GM23338 (cell line): ENCODE measurements at regions not wholly inside any gene's neighbourhood (a gene's known extent, or its start where the extent isn't known, plus 50 kb on each side); places are given as distances from the start of the nearest gene placed in this dataset.

Experiments
- ATAC-seq: fragments of 200-7000 bp; cut with Tn5 transposase; 3 replicates; pipeline ENCODE4 v1.9.1; 2020
- DNase-seq: peaks from one replicate; pipeline ENCODE4 v3.0.0-alpha.2; 2015; ENCODE audit warnings: low spot score
- H2AFZ ChIP-seq: fragments of 200-600 bp; sonication (generic); 2 replicates; pipeline ENCODE4 v1.8.0; 2016; ENCODE audit warnings: antibody characterized with exemption, mild to moderate bottlenecking, moderate library complexity
- H3F3A ChIP-seq: fragments of 200-600 bp; sonication (generic); replicated peaks from 2 replicates; pipeline ENCODE4 v1.8.0; 2017; ENCODE audit warnings: antibody characterized with exemption, mixed run types, low read depth
- H3K27ac ChIP-seq: fragments of 200-600 bp; sonication (generic); 2 replicates; pipeline ENCODE4 v1.6.1; 2016; ENCODE audit warnings: low read depth
- H3K27me3 ChIP-seq: fragments of 200-600 bp; sonication (generic); 2 replicates; pipeline ENCODE4 v1.8.0; 2016; ENCODE audit warnings: mild to moderate bottlenecking, mixed run types, moderate library complexity; ENCODE audit not compliant: insufficient read depth
- H3K36me3 ChIP-seq: fragments of 200-600 bp; sonication (generic); 2 replicates; pipeline ENCODE4 v1.8.0; 2016; ENCODE audit warnings: mild to moderate bottlenecking; ENCODE audit not compliant: insufficient read depth
- H3K4me1 ChIP-seq: fragments of 200-600 bp; sonication (generic); 2 replicates; pipeline ENCODE4 v1.8.0; 2016; ENCODE audit warnings: mild to moderate bottlenecking, moderate library complexity; ENCODE audit not compliant: insufficient read depth
- H3K4me2 ChIP-seq: fragments of 200-600 bp; sonication (generic); 2 replicates; pipeline ENCODE4 v1.7.1; 2017; ENCODE audit warnings: mixed run types
- H3K4me3 ChIP-seq: fragments of 200-600 bp; sonication (generic); 2 replicates; pipeline ENCODE4 v1.6.1; 2016; ENCODE audit warnings: mixed run types
- H3K79me2 ChIP-seq: fragments of 200-600 bp; sonication (generic); replicated peaks from 2 replicates; pipeline ENCODE4 v1.8.0; 2017; ENCODE audit warnings: mild to moderate bottlenecking; ENCODE audit not compliant: insufficient read depth
- H3K9me2 ChIP-seq: fragments of 200-600 bp; sonication (generic); 2 replicates; pipeline ENCODE4 v1.8.0; 2017; ENCODE audit not compliant: insufficient read depth
- H4K20me1 ChIP-seq: fragments of 200-600 bp; sonication (generic); replicated peaks from 2 replicates; pipeline ENCODE4 v1.8.0; 2017; ENCODE audit warnings: mild to moderate bottlenecking; ENCODE audit not compliant: insufficient read depth
- H3K27ac Mint-ChIP-seq: 2 replicates; pipeline ENCODE4 v1.8.0; 2020; ENCODE audit warnings: inconsistent platforms, mild to moderate bottlenecking, moderate library complexity, mixed read lengths
- H3K27me3 Mint-ChIP-seq: 3 replicates; pipeline ENCODE4 v1.8.0; 2022; ENCODE audit warnings: low read depth, mild to moderate bottlenecking, moderate library complexity, mixed read lengths, inconsistent platforms; ENCODE audit not compliant: insufficient read depth, poor library complexity
- H3K36me3 Mint-ChIP-seq: 3 replicates; pipeline ENCODE4 v1.8.0; 2021; ENCODE audit warnings: low read depth, mild to moderate bottlenecking, inconsistent platforms, moderate library complexity, mixed read lengths
- H3K4me1 Mint-ChIP-seq: 3 replicates; pipeline ENCODE4 v1.8.0; 2020; ENCODE audit warnings: mild to moderate bottlenecking, inconsistent platforms, mixed read lengths
- H3K4me3 Mint-ChIP-seq: 3 replicates; pipeline ENCODE4 v1.8.0; 2021; ENCODE audit warnings: moderate library complexity, mild to moderate bottlenecking, inconsistent platforms, mixed read lengths
- H3K9me3 Mint-ChIP-seq: 3 replicates; pipeline ENCODE4 v1.8.0; 2020; ENCODE audit warnings: moderate library complexity, mild to moderate bottlenecking, inconsistent platforms, mixed read lengths
- CREB1 ChIP-seq: fragments of 250-450 bp; sonication (Bioruptor Pico); IDR thresholded peaks from 2 replicates; pipeline ENCODE4 v1.5.0; 2020; ENCODE audit warnings: low read depth, mild to moderate bottlenecking, moderate library complexity
- EZH2 ChIP-seq: fragments of 200-600 bp; sonication (generic); IDR thresholded peaks from one replicate; pipeline ENCODE4 v1.8.0; 2017; ENCODE audit warnings: antibody characterized with exemption, mild to moderate bottlenecking, low read depth; ENCODE audit not compliant: unreplicated experiment
- EZH2phosphoT487 ChIP-seq: fragments of 200-600 bp; sonication (generic); IDR thresholded peaks from one replicate; pipeline ENCODE4 v1.8.1; 2018; ENCODE audit warnings: antibody characterized with exemption; ENCODE audit not compliant: unreplicated experiment
- JUNB ChIP-seq: IDR thresholded peaks from one replicate; pipeline ENCODE4 v1.6.1; 2016; ENCODE audit warnings: antibody characterized with exemption; ENCODE audit not compliant: unreplicated experiment
- NANOG ChIP-seq: IDR thresholded peaks from 2 replicates; pipeline ENCODE4 v1.6.1; 2016; ENCODE audit warnings: antibody characterized with exemption, borderline replicate concordance
- POLR2AphosphoS5 ChIP-seq: IDR thresholded peaks from 2 replicates; pipeline ENCODE4 v1.6.1; 2016; ENCODE audit warnings: antibody characterized with exemption, low read depth
- STAT1 ChIP-seq: IDR thresholded peaks from one replicate; pipeline ENCODE4 v1.6.1; 2016; ENCODE audit warnings: antibody characterized with exemption; ENCODE audit not compliant: unreplicated experiment
- ZNF114 ChIP-seq: fragments of 250-450 bp; sonication (Bioruptor Pico); IDR thresholded peaks from 2 replicates; pipeline ENCODE4 v1.5.0; 2020; ENCODE audit warnings: mild to moderate bottlenecking, moderate library complexity
- ZNF331 ChIP-seq: fragments of 250-450 bp; sonication (Bioruptor Pico); IDR thresholded peaks from 2 replicates; pipeline ENCODE4 v1.5.0; 2020; ENCODE audit warnings: low read depth, mild to moderate bottlenecking, moderate library complexity
- TF ChIP-seq, protein P1 (sequence below): IDR thresholded peaks from one replicate; pipeline ENCODE4 v1.6.1; 2018; ENCODE audit warnings: antibody characterized with exemption; ENCODE audit not compliant: unreplicated experiment
- TF ChIP-seq, protein P2 (sequence below), 2 experiments: fragments of 200-600 bp in 1 of 2; sonication (generic) in 1 of 2; conservative IDR thresholded peaks; 2 replicates each; pipeline versions ENCODE4 v1.5.1 to v1.6.1; 2016 to 2017; ENCODE audit warnings: antibody characterized with exemption in 2 of 2, low read depth in 2 of 2, mild to moderate bottlenecking in 2 of 2, moderate library complexity in 1 of 2
- TF ChIP-seq, protein P3 (sequence below): fragments of 250-450 bp; sonication (Bioruptor Pico); IDR thresholded peaks from 2 replicates; pipeline ENCODE4 v1.5.0; 2020; ENCODE audit warnings: mild to moderate bottlenecking, moderate library complexity
- TF ChIP-seq, protein P4 (sequence below): IDR thresholded peaks from 2 replicates; pipeline ENCODE4 v1.6.1; 2016; ENCODE audit warnings: antibody characterized with exemption

DNA sequence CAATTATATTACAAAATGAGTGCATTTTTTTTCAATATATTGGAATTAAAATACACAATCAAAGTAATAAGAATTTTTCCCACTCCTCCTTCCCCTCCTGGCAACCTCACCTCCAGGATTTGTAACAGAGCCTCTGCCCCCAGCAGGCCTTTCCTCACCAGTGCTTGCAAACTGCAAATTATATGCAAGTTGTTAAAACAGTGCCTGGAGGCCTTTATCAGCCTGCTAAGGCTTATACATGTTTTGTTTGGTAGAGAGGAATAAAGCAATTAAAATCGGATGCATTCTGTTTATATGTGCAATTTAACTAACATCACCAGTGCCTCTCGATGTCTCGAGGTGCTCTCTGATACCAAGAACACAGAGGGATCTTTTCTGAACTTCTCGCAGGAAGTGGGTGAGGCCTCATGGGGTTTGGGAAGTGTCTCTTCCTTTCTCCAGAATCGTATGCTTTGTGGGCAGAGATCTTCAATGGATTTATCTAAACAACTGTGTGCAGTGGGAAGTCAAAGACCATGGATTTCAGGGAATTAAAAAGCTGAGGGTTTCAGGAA is 186.8 kb downstream of the CDH26 start:
- TF ChIP-seq NANOG, result no peak
- TF ChIP-seq, protein P1, sequence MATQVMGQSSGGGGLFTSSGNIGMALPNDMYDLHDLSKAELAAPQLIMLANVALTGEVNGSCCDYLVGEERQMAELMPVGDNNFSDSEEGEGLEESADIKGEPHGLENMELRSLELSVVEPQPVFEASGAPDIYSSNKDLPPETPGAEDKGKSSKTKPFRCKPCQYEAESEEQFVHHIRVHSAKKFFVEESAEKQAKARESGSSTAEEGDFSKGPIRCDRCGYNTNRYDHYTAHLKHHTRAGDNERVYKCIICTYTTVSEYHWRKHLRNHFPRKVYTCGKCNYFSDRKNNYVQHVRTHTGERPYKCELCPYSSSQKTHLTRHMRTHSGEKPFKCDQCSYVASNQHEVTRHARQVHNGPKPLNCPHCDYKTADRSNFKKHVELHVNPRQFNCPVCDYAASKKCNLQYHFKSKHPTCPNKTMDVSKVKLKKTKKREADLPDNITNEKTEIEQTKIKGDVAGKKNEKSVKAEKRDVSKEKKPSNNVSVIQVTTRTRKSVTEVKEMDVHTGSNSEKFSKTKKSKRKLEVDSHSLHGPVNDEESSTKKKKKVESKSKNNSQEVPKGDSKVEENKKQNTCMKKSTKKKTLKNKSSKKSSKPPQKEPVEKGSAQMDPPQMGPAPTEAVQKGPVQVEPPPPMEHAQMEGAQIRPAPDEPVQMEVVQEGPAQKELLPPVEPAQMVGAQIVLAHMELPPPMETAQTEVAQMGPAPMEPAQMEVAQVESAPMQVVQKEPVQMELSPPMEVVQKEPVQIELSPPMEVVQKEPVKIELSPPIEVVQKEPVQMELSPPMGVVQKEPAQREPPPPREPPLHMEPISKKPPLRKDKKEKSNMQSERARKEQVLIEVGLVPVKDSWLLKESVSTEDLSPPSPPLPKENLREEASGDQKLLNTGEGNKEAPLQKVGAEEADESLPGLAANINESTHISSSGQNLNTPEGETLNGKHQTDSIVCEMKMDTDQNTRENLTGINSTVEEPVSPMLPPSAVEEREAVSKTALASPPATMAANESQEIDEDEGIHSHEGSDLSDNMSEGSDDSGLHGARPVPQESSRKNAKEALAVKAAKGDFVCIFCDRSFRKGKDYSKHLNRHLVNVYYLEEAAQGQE, result no peak
- no peak for TF ChIP-seq EZH2
- no peak for TF ChIP-seq CREB1
- TF ChIP-seq EZH2phosphoT487, result no peak
- TF ChIP-seq, protein P2, sequence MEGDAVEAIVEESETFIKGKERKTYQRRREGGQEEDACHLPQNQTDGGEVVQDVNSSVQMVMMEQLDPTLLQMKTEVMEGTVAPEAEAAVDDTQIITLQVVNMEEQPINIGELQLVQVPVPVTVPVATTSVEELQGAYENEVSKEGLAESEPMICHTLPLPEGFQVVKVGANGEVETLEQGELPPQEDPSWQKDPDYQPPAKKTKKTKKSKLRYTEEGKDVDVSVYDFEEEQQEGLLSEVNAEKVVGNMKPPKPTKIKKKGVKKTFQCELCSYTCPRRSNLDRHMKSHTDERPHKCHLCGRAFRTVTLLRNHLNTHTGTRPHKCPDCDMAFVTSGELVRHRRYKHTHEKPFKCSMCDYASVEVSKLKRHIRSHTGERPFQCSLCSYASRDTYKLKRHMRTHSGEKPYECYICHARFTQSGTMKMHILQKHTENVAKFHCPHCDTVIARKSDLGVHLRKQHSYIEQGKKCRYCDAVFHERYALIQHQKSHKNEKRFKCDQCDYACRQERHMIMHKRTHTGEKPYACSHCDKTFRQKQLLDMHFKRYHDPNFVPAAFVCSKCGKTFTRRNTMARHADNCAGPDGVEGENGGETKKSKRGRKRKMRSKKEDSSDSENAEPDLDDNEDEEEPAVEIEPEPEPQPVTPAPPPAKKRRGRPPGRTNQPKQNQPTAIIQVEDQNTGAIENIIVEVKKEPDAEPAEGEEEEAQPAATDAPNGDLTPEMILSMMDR (conservative IDR thresholded peaks at IDR 0.05; ENCODE audit: low read depth in 2 of 2), result no peak
- no peak for TF ChIP-seq ZNF331 (CRISPR knock-in tag)
- no peak for TF ChIP-seq ZNF114
- no peak for TF ChIP-seq STAT1
- TF ChIP-seq, protein P3, sequence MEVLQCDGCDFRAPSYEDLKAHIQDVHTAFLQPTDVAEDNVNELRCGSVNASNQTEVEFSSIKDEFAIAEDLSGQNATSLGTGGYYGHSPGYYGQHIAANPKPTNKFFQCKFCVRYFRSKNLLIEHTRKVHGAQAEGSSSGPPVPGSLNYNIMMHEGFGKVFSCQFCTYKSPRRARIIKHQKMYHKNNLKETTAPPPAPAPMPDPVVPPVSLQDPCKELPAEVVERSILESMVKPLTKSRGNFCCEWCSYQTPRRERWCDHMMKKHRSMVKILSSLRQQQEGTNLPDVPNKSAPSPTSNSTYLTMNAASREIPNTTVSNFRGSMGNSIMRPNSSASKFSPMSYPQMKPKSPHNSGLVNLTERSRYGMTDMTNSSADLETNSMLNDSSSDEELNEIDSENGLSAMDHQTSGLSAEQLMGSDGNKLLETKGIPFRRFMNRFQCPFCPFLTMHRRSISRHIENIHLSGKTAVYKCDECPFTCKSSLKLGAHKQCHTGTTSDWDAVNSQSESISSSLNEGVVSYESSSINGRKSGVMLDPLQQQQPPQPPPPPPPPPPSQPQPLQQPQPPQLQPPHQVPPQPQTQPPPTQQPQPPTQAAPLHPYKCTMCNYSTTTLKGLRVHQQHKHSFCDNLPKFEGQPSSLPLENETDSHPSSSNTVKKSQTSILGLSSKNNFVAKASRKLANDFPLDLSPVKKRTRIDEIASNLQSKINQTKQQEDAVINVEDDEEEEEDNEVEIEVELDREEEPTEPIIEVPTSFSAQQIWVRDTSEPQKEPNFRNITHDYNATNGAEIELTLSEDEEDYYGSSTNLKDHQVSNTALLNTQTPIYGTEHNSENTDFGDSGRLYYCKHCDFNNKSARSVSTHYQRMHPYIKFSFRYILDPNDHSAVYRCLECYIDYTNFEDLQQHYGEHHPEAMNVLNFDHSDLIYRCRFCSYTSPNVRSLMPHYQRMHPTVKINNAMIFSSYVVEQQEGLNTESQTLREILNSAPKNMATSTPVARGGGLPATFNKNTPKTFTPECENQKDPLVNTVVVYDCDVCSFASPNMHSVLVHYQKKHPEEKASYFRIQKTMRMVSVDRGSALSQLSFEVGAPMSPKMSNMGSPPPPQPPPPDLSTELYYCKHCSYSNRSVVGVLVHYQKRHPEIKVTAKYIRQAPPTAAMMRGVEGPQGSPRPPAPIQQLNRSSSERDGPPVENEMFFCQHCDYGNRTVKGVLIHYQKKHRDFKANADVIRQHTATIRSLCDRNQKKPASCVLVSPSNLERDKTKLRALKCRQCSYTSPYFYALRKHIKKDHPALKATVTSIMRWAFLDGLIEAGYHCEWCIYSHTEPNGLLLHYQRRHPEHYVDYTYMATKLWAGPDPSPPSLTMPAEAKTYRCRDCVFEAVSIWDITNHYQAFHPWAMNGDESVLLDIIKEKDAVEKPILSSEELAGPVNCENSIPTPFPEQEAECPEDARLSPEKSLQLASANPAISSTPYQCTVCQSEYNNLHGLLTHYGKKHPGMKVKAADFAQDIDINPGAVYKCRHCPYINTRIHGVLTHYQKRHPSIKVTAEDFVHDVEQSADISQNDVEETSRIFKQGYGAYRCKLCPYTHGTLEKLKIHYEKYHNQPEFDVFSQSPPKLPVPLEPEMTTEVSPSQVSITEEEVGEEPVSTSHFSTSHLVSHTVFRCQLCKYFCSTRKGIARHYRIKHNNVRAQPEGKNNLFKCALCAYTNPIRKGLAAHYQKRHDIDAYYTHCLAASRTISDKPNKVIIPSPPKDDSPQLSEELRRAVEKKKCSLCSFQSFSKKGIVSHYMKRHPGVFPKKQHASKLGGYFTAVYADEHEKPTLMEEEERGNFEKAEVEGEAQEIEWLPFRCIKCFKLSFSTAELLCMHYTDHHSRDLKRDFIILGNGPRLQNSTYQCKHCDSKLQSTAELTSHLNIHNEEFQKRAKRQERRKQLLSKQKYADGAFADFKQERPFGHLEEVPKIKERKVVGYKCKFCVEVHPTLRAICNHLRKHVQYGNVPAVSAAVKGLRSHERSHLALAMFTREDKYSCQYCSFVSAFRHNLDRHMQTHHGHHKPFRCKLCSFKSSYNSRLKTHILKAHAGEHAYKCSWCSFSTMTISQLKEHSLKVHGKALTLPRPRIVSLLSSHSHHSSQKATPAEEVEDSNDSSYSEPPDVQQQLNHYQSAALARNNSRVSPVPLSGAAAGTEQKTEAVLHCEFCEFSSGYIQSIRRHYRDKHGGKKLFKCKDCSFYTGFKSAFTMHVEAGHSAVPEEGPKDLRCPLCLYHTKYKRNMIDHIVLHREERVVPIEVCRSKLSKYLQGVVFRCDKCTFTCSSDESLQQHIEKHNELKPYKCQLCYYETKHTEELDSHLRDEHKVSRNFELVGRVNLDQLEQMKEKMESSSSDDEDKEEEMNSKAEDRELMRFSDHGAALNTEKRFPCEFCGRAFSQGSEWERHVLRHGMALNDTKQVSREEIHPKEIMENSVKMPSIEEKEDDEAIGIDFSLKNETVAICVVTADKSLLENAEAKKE (CRISPR knock-in tag), result no peak
- no peak for TF ChIP-seq POLR2AphosphoS5
- TF ChIP-seq, protein P4, sequence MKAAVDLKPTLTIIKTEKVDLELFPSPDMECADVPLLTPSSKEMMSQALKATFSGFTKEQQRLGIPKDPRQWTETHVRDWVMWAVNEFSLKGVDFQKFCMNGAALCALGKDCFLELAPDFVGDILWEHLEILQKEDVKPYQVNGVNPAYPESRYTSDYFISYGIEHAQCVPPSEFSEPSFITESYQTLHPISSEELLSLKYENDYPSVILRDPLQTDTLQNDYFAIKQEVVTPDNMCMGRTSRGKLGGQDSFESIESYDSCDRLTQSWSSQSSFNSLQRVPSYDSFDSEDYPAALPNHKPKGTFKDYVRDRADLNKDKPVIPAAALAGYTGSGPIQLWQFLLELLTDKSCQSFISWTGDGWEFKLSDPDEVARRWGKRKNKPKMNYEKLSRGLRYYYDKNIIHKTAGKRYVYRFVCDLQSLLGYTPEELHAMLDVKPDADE, result no peak
- TF ChIP-seq JUNB, result no peak
- Histone ChIP-seq H3K36me3 (no peaks in the 10 kb centered on the region), H3K9me2 (no peaks in the 10 kb centered on the region), H3K27ac (no peak overlapping the region), H3F3A (no peaks in the 10 kb centered on the region), H2AFZ (no peak overlapping the region), H3K4me3 (no peak overlapping the region), H3K27me3 (no peaks in the 10 kb centered on the region), H3K4me2 (no peak overlapping the region), H3K4me1 (no peaks in the 10 kb centered on the region; the same call in 1 of the 2 replicates), H3K79me2 (no peaks in the 10 kb centered on the region), H4K20me1 (no peaks in the 10 kb centered on the region)
- no peak for ATAC-seq
- no peak for DNase-seq
- Mint-ChIP-seq H3K27me3 (peaks cover 7% of the 10 kb centered on the region), H3K36me3 (no peaks in the 10 kb centered on the region), H3K9me3 (no peaks in the 10 kb centered on the region), H3K4me3 (no peak overlapping the region), H3K27ac (no peak overlapping the region), H3K4me1 (peaks cover 16% of the 10 kb centered on the region; the same call in 2 of the 3 replicates)
